SU-DHL-6 (cell line): ENCODE measurements at regions not wholly inside any gene's neighbourhood (a gene's known extent, or its start where the extent isn't known, plus 50 kb on each side); places are given as distances from the start of the nearest gene placed in this dataset.

Source experiments
- H2AFZ ChIP-seq: fragments of 200-600 bp; sonication (generic); 2 replicates; pipeline ENCODE4 v1.6.1; 2014; ENCODE audit warnings: low read depth, mild to moderate bottlenecking, moderate library complexity, mixed read lengths, antibody characterized with exemption, low read length; ENCODE audit not compliant: severe bottlenecking
- H3F3A ChIP-seq: fragments of 200-600 bp; shearing (Covaris generic); 2 replicates; pipeline ENCODE4 v1.6.0; 2016; ENCODE audit warnings: antibody characterized with exemption, mild to moderate bottlenecking; ENCODE audit not compliant: insufficient read depth
- H3K27ac ChIP-seq: fragments of 200-600 bp; sonication (generic); 2 replicates; pipeline ENCODE4 v1.5.1; 2016; ENCODE audit warnings: low read depth, mild to moderate bottlenecking, low read length, moderate library complexity, mixed read lengths
- H3K27me3 ChIP-seq: fragments of 200-600 bp; sonication (generic), shearing (Covaris generic); 2 replicates; pipeline ENCODE4 v1.6.0; 2014; ENCODE audit warnings: mild to moderate bottlenecking, low read length
- H3K36me3 ChIP-seq: fragments of 200-600 bp; sonication (generic); 2 replicates; pipeline ENCODE4 v1.6.1; 2014; ENCODE audit warnings: mild to moderate bottlenecking, low read length, mixed read lengths
- H3K4me2 ChIP-seq: fragments of 300-600, 200-600 bp; shearing (Covaris generic), sonication (generic); 2 replicates; pipeline ENCODE4 v1.6.0; 2014; ENCODE audit warnings: low read length, low read depth, mild to moderate bottlenecking; ENCODE audit not compliant: poor library complexity, severe bottlenecking
- H3K4me3 ChIP-seq: fragments of 200-600 bp; sonication (generic); 2 replicates; pipeline ENCODE4 v1.5.1; 2014; ENCODE audit warnings: antibody characterized with exemption, low read length, mild to moderate bottlenecking, mixed read lengths; ENCODE audit not compliant: insufficient read depth, poor library complexity, severe bottlenecking
- H3K79me2 ChIP-seq: fragments of 200-600 bp; sonication (generic); 2 replicates; pipeline ENCODE4 v1.6.1; 2014; ENCODE audit warnings: mild to moderate bottlenecking, low read length, moderate library complexity; ENCODE audit not compliant: insufficient read depth
- H3K9ac ChIP-seq: fragments of 200-600 bp; sonication (generic); 2 replicates; pipeline ENCODE4 v1.7.0; 2014; ENCODE audit warnings: mild to moderate bottlenecking, low read length
- H3K9me2 ChIP-seq: fragments of 200-600 bp; sonication (generic); replicated peaks from 2 replicates; pipeline ENCODE4 v1.6.1; 2014; ENCODE audit warnings: low read length; ENCODE audit not compliant: insufficient read depth
- H3K9me3 ChIP-seq: fragments of 200-600 bp; sonication (generic); 2 replicates; pipeline ENCODE4 v1.6.1; 2014; ENCODE audit warnings: low read length, mixed read lengths; ENCODE audit not compliant: insufficient read depth
- H4K20me1 ChIP-seq: fragments of 200-600 bp; sonication (generic); 2 replicates; pipeline ENCODE4 v1.6.1; 2014; ENCODE audit warnings: low read depth, mild to moderate bottlenecking, antibody characterized with exemption, low read length, moderate library complexity, mixed read lengths
- EZH2phosphoT487 ChIP-seq: fragments of 200-600 bp; sonication (generic), shearing (Covaris generic); conservative IDR thresholded peaks from 2 replicates; pipeline ENCODE4 v1.6.1; 2018; ENCODE audit warnings: mild to moderate bottlenecking, antibody characterized with exemption, low read length, moderate library complexity, mixed read lengths
- TF ChIP-seq, protein P1 (sequence below): fragments of 200-600 bp; sonication (generic); IDR thresholded peaks from one replicate; pipeline ENCODE4 v1.5.1; 2017; ENCODE audit warnings: antibody characterized with exemption, mild to moderate bottlenecking, low read length, moderate library complexity; ENCODE audit not compliant: insufficient read depth, poor library complexity, severe bottlenecking

GRCh38 chr2:236676136-236676873 lies 106.7 kb downstream of the ACKR3 start:
- Histone ChIP-seq H3K9me2 (no peaks in the 10 kb centered on the region), H4K20me1 (no peaks in the 10 kb centered on the region), H3K79me2 (no peaks in the 10 kb centered on the region), H3K36me3 (no peaks in the 10 kb centered on the region), H3K9me3 (no peaks in the 10 kb centered on the region), H3K27ac (no peak overlapping the region), H3K4me2 (no peak overlapping the region), H3K4me3 (no peak overlapping the region), H2AFZ (no peak overlapping the region), H3K9ac (no peak overlapping the region), H3F3A (no peaks in the 10 kb centered on the region), H3K27me3 (no peaks in the 10 kb centered on the region)
- no peak for TF ChIP-seq EZH2phosphoT487
- TF ChIP-seq, protein P1, sequence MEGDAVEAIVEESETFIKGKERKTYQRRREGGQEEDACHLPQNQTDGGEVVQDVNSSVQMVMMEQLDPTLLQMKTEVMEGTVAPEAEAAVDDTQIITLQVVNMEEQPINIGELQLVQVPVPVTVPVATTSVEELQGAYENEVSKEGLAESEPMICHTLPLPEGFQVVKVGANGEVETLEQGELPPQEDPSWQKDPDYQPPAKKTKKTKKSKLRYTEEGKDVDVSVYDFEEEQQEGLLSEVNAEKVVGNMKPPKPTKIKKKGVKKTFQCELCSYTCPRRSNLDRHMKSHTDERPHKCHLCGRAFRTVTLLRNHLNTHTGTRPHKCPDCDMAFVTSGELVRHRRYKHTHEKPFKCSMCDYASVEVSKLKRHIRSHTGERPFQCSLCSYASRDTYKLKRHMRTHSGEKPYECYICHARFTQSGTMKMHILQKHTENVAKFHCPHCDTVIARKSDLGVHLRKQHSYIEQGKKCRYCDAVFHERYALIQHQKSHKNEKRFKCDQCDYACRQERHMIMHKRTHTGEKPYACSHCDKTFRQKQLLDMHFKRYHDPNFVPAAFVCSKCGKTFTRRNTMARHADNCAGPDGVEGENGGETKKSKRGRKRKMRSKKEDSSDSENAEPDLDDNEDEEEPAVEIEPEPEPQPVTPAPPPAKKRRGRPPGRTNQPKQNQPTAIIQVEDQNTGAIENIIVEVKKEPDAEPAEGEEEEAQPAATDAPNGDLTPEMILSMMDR, result no peak

GRCh38 chr2:236677368-236677767 lies 107.7 kb downstream of the ACKR3 start:
- Histone ChIP-seq H3K9me2 (no peaks in the 10 kb centered on the region), H3K9ac (no peak overlapping the region), H3K36me3 (no peaks in the 10 kb centered on the region), H3K27me3 (no peaks in the 10 kb centered on the region), H3K79me2 (no peaks in the 10 kb centered on the region), H3K4me3 (no peak overlapping the region), H3K4me2 (no peak overlapping the region), H4K20me1 (no peaks in the 10 kb centered on the region), H3K27ac (no peak overlapping the region), H2AFZ (no peak overlapping the region), H3F3A (no peaks in the 10 kb centered on the region), H3K9me3 (no peaks in the 10 kb centered on the region)
- TF ChIP-seq, protein P1, result no peak

DNA sequence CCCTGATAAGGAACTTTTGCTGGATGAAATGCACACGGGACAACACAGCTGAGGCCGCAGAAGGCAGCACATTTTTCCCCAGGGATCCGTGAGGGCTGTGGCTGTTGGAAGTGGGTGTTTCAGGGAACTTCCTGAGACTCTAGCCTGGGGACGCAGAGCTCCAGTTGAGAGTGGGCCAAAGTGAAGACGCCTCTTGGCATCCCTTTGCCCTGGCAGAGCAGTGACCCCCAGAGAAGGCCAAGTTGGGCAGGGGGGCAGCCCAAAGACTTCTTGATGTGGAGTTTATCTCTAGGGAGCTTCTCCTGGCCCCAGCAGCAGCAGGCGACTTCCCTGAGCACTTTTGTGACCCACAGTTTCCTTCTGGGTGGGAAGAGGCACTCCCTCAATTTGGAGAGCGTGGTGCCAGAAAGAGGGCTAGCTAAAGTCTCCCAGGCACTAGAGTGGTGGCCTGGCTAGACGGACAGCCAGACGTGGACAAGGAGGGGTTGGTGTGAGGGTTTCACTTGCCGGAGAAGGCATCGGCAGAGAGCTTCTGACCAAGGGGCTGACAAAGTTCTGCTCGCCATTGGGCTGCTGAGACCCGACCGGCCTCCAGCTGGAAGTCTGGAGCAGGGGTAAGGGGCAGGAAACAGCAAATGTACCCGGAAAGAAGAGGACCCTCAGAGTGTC lies 108.8 kb downstream of the ACKR3 start:
- Histone ChIP-seq H3K9me2 (no peaks in the 10 kb centered on the region), H3K4me2 (no peak overlapping the region), H3K9ac (no peak overlapping the region), H3K4me3 (no peak overlapping the region), H3K36me3 (no peaks in the 10 kb centered on the region), H4K20me1 (no peaks in the 10 kb centered on the region), H3K79me2 (no peaks in the 10 kb centered on the region), H3K27ac (no peak overlapping the region), H3K27me3 (no peaks in the 10 kb centered on the region), H3K9me3 (no peaks in the 10 kb centered on the region), H3F3A (no peaks in the 10 kb centered on the region), H2AFZ (no peak overlapping the region)
- TF ChIP-seq, protein P1, result no peak
- TF ChIP-seq EZH2phosphoT487, result no peak
